ENCODE measurements at regions not wholly inside any gene's neighbourhood (a gene's known extent, or its start where the extent isn't known, plus 50 kb on each side); places are given as distances from the start of the nearest gene placed in this dataset.

DNA sequence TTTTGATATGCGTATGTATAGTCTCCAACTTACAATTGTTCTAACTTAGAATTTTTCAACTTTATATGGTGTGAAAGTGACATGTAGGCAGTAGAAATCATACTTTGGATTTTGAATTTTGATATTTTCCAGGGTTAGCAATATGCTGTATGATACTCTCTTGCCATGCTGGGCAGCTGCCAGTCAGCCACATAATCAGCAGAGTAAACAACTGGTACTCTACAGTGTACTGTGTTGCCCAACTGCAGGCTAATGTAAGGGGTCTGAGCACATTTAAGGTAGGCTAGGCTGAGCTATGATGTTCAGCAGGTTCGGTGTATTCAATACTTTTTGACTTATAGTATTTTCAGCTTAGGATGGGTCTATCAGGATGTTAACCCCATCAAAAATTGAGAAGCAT, 52.0 kb upstream of the RYK start:
- Histone ChIP-seq H3K9me3 (replicated peaks; ENCODE audit: insufficient read depth, low read length) (no peaks in the 10 kb centered on the region), H3F3A (ENCODE audit: insufficient read depth, low read length) (no peaks in the 10 kb centered on the region), H2AFZ (ENCODE audit: low read length) (no peak overlapping the region), H3K36me3 (replicated peaks; ENCODE audit: insufficient read depth, low read length) (no peaks in the 10 kb centered on the region), H3K4me1 (ENCODE audit: low read length) (no peaks in the 10 kb centered on the region), H3K9ac (ENCODE audit: low read length) (no peak overlapping the region), H3K27me3 (replicated peaks; ENCODE audit: insufficient read depth, low read length) (peaks cover 80% of the 10 kb centered on the region), H3K9me2 (replicated peaks; ENCODE audit: insufficient read depth, low read length) (no peaks in the 10 kb centered on the region), H4K20me1 (ENCODE audit: insufficient read depth, low read length) (no peaks in the 10 kb centered on the region), H3K4me2 (ENCODE audit: low read depth, low read length) (no peak overlapping the region), H3K27ac (ENCODE audit: low read length) (no peak overlapping the region), H3K79me2 (ENCODE audit: low read length) (no peaks in the 10 kb centered on the region), H3K4me3 (ENCODE audit: low read length) (no peak overlapping the region)
- no peak for DNase-seq
- no peak for TF ChIP-seq CTCF (IDR thresholded peaks at IDR 0.05; ENCODE audit: low read length)
- no peak for TF ChIP-seq EZH2phosphoT487 (IDR thresholded peaks at IDR 0.05; ENCODE audit: low read length)
- TF ChIP-seq EZH2 (optimal IDR thresholded peaks at IDR 0.05; ENCODE audit: low read depth, low read length), result no peak

GRCh38 chr3:134300520-134300919, 49.9 kb upstream of the RYK start:
- no peak overlapping the region for H3K9ac ChIP-seq (ENCODE audit: low read length)
- H3K4me1 ChIP-seq (ENCODE audit: low read length), result no peaks in the 10 kb centered on the region
- TF ChIP-seq EZH2phosphoT487 (IDR thresholded peaks at IDR 0.05; ENCODE audit: low read length) (no peak), CTCF (IDR thresholded peaks at IDR 0.05; ENCODE audit: low read length) (no peak), EZH2 (optimal IDR thresholded peaks at IDR 0.05; ENCODE audit: low read depth, low read length) (no peak)
- no peak for DNase-seq
- no peaks in the 10 kb centered on the region for H4K20me1 ChIP-seq (ENCODE audit: insufficient read depth, low read length)
- H3K9me2 ChIP-seq (replicated peaks; ENCODE audit: insufficient read depth, low read length), result no peaks in the 10 kb centered on the region
- H3K27ac ChIP-seq (ENCODE audit: low read length), result no peak overlapping the region
- no peak overlapping the region for H3K4me3 ChIP-seq (ENCODE audit: low read length)
- no peak overlapping the region for H2AFZ ChIP-seq (ENCODE audit: low read length)
- H3K36me3 ChIP-seq (replicated peaks; ENCODE audit: insufficient read depth, low read length), result no peaks in the 10 kb centered on the region
- no peaks in the 10 kb centered on the region for H3K9me3 ChIP-seq (replicated peaks; ENCODE audit: insufficient read depth, low read length)
- H3K27me3 ChIP-seq (replicated peaks; ENCODE audit: insufficient read depth, low read length), result peaks cover 88% of the 10 kb centered on the region
- no peak overlapping the region for H3K4me2 ChIP-seq (ENCODE audit: low read depth, low read length)
- H3F3A ChIP-seq (ENCODE audit: insufficient read depth, low read length), result no peaks in the 10 kb centered on the region
- H3K79me2 ChIP-seq (ENCODE audit: low read length), result no peaks in the 10 kb centered on the region

All from MM.1S (cell line).